Kidney (tissue), 13 donors: ENCODE measurements at regions not wholly inside any gene's neighbourhood (a gene's known extent, or its start where the extent isn't known, plus 50 kb on each side); places are given as distances from the start of the nearest gene placed in this dataset.

Experiments used
- DNase-seq, 5 donors: peaks; one replicate each; pipeline ENCODE4 v3.0.0-alpha.2; 2013 to 2020
- FAIRE-seq: peaks from 2 replicates; lab custom pipeline; 2012; peaks lifted over from hg19 to GRCh38; lab: Jason Lieb, UNC
- H3K27ac ChIP-seq, 2 donors: one replicate each; pipeline ENCODE4 v1.7.0; 2013; ENCODE audit warnings: low read depth in 2 of 2, low read length in 2 of 2, inconsistent platforms in 1 of 2
- H3K27me3 ChIP-seq: one replicate; pipeline ENCODE4 v1.7.1; 2013; ENCODE audit warnings: low read length, inconsistent platforms; ENCODE audit not compliant: control insufficient read depth, insufficient read depth
- H3K36me3 ChIP-seq, 3 donors: one replicate each; pipeline versions ENCODE4 v1.7.0 to v1.7.1; 2013; ENCODE audit warnings: low read length in 3 of 3, control low read depth in 1 of 3, inconsistent platforms in 1 of 3; ENCODE audit not compliant: insufficient read depth in 3 of 3, control insufficient read depth in 2 of 3
- H3K4me1 ChIP-seq, 3 donors: one replicate each; pipeline versions ENCODE4 v1.7.0 to v1.7.1; 2013; ENCODE audit warnings: low read length in 3 of 3, inconsistent platforms in 1 of 3, low read depth in 1 of 3; ENCODE audit not compliant: control insufficient read depth in 2 of 3, insufficient read depth in 2 of 3
- H3K4me3 ChIP-seq, 3 donors: one replicate each; pipeline versions ENCODE4 v1.7.0 to v1.8.1; 2013; ENCODE audit warnings: low read length in 3 of 3, control low read depth in 1 of 3, inconsistent platforms in 1 of 3
- H3K9ac ChIP-seq, 3 donors: one replicate each; pipeline versions ENCODE4 v1.7.0 to v1.7.1; 2013; ENCODE audit warnings: low read length in 3 of 3, control low read depth in 1 of 3, inconsistent platforms in 1 of 3
- H3K9me3 ChIP-seq, 3 donors: one replicate each; pipeline versions ENCODE4 v1.7.0 to v1.7.1; 2013; ENCODE audit warnings: low read length in 3 of 3, control low read depth in 1 of 3, inconsistent platforms in 1 of 3; ENCODE audit not compliant: control insufficient read depth in 2 of 3, insufficient read depth in 1 of 3
- CTCF ChIP-seq: IDR thresholded peaks from 3 replicates; pipeline ENCODE4 v1.5.1; 2012; ENCODE audit warnings: mild to moderate bottlenecking, moderate library complexity, borderline replicate concordance; ENCODE audit not compliant: insufficient read depth; ENCODE audit errors: extremely low read depth
- intact Hi-C: fragments of 100-400 bp; cut with DNase I; formaldehyde crosslinking; loops from one replicate; pipeline ENCODE4 v1.11.1; 2022
- donor health status: control.
- donor health status: control.
- donor health status: control.
- donor health status: control.
- donor health status: control.
- donor health status: DM: yes; HTN: yes; CAD: no.
- donor health status: Normal renal cell carcinoma (clear cell type).

GRCh38 chr10:112006831-112007230 lies 176.7 kb downstream of the GPAM start:
- no peak for TF ChIP-seq CTCF
- H3K9me3 ChIP-seq = no peaks in the 10 kb centered on the region
- H3K9ac ChIP-seq = no peak overlapping the region
- FAIRE-seq (no peak), DNase-seq (no peak)
- intact Hi-C loops = no loop called here
- no peak overlapping the region for H3K4me3 ChIP-seq
- no peaks in the 10 kb centered on the region for H3K36me3 ChIP-seq
- no peaks in the 10 kb centered on the region for H3K27me3 ChIP-seq
- H3K4me1 ChIP-seq = peaks cover 0 to 5% (median 0%) of the 10 kb centered on the region in 3 donors
- H3K27ac ChIP-seq = no peak overlapping the region

GRCh38 chr10:112022196-112022595 lies 161.4 kb downstream of the GPAM start:
- no peak overlapping the region for H3K27ac ChIP-seq
- H3K4me3 ChIP-seq = no peak overlapping the region
- no peak for DNase-seq
- H3K36me3 ChIP-seq = no peaks in the 10 kb centered on the region
- no peak overlapping the region for H3K9ac ChIP-seq
- no peaks in the 10 kb centered on the region for H3K9me3 ChIP-seq
- FAIRE-seq = no peak
- no peaks in the 10 kb centered on the region for H3K4me1 ChIP-seq
- intact Hi-C loops = no loop called here
- H3K27me3 ChIP-seq = no peaks in the 10 kb centered on the region
- TF ChIP-seq CTCF = no peak

GRCh38 chr10:112024079-112024478 lies 159.5 kb downstream of the GPAM start:
- H3K4me3 ChIP-seq = no peak overlapping the region
- FAIRE-seq (no peak), DNase-seq (no peak)
- H3K9me3 ChIP-seq = no peaks in the 10 kb centered on the region
- no peak overlapping the region for H3K9ac ChIP-seq
- no peaks in the 10 kb centered on the region for H3K4me1 ChIP-seq
- no peaks in the 10 kb centered on the region for H3K27me3 ChIP-seq
- no peaks in the 10 kb centered on the region for H3K36me3 ChIP-seq
- no peak for TF ChIP-seq CTCF
- no peak overlapping the region for H3K27ac ChIP-seq
- intact Hi-C loops = no loop called here

GRCh38 chr10:112025228-112025627 lies 158.3 kb downstream of the GPAM start:
- no peak for FAIRE-seq
- DNase-seq = no peak
- H3K9me3 ChIP-seq = no peaks in the 10 kb centered on the region
- H3K4me3 ChIP-seq = no peak overlapping the region
- no peak overlapping the region for H3K27ac ChIP-seq
- H3K36me3 ChIP-seq = no peaks in the 10 kb centered on the region
- H3K4me1 ChIP-seq = no peaks in the 10 kb centered on the region
- intact Hi-C loops = no loop called here
- no peaks in the 10 kb centered on the region for H3K27me3 ChIP-seq
- TF ChIP-seq CTCF = no peak
- no peak overlapping the region for H3K9ac ChIP-seq
